ENCODE measurements at regions not wholly inside any gene's neighbourhood (a gene's known extent, or its start where the extent isn't known, plus 50 kb on each side); places are given as distances from the start of the nearest gene placed in this dataset.

GRCh38 chr7:110448918-110449317 lies 642.0 kb upstream of the LRRN3 start:
- TF ChIP-seq CTCF (IDR thresholded peaks at IDR 0.05) (no peak), POLR2A (IDR thresholded peaks at IDR 0.05; ENCODE audit: low read depth) (no peak), POLR2AphosphoS5 (IDR thresholded peaks at IDR 0.05) (no peak), EP300 (IDR thresholded peaks at IDR 0.05) (no peak)

All from esophagus muscularis mucosa (tissue), 4 donors.